ENCODE measurements at regions not wholly inside any gene's neighbourhood (a gene's known extent, or its start where the extent isn't known, plus 50 kb on each side); places are given as distances from the start of the nearest gene placed in this dataset.
A peak's percentile ranks its signal among the peaks of the same experiment; 100 is the strongest.

- Histone ChIP-seq H3K36me3 (ENCODE audit: control insufficient read depth, insufficient read depth, low read length) (no peaks in the 10 kb centered on the region), H3K9ac (ENCODE audit: insufficient read depth, low read length) (no peak overlapping the region), H3K9me3 (ENCODE audit: control insufficient read depth, insufficient read depth, low read depth, low read length) (no peaks in the 10 kb centered on the region), H2AFZ (ENCODE audit: low read length) (no peak overlapping the region), H3K4me1 (ENCODE audit: control insufficient read depth, extremely low read depth, insufficient read depth, low read length) (no peaks in the 10 kb centered on the region), H3K4me2 (ENCODE audit: extremely low read depth, insufficient read depth, low read length) (no peak overlapping the region), H3K4me3 (replicated peaks in 1 of 4; ENCODE audit: control extremely low read depth in 1 of 4, insufficient read depth in 1 of 4, low read depth in 3 of 4, low read length in 4 of 4) (no peak overlapping the region), H3K27ac (ENCODE audit: insufficient read depth, low read length) (no peak overlapping the region), H4K20me1 (ENCODE audit: control insufficient read depth, extremely low read depth, insufficient read depth, low read length) (no peaks in the 10 kb centered on the region), H3K79me2 (ENCODE audit: control insufficient read depth, insufficient read depth, low read length) (no peaks in the 10 kb centered on the region), H3K27me3 (ENCODE audit: control insufficient read depth, insufficient read depth, low read length) (no peaks in the 10 kb centered on the region)
- TF ChIP-seq CTCF (conservative IDR thresholded peaks at IDR 0.05 in 1 of 2, IDR thresholded peaks at IDR 0.05 in 1 of 2; ENCODE audit: low read depth in 1 of 2, low read length in 2 of 2) = no peak
- no peak for TF ChIP-seq EZH2 (IDR thresholded peaks at IDR 0.05; ENCODE audit: low read length, missing control alignments)
- DNase-seq (ENCODE audit: low read depth in 2 of 2) = no peak
Observed at GRCh38 chr11:114790910-114791309, 112.6 kb downstream of the NXPE2 start.

GRCh38 chr11:114794048-114794684 lies 115.8 kb downstream of the NXPE2 start:
- TF ChIP-seq EZH2 (IDR thresholded peaks at IDR 0.05; ENCODE audit: low read length, missing control alignments) (no peak), CTCF (conservative IDR thresholded peaks at IDR 0.05 in 1 of 2, IDR thresholded peaks at IDR 0.05 in 1 of 2; ENCODE audit: low read depth in 1 of 2, low read length in 2 of 2) (no peak)

GRCh38 chr11:114796954-114797721 lies 118.8 kb downstream of the NXPE2 start:
- no peak overlapping the region for H3K9ac ChIP-seq (ENCODE audit: insufficient read depth, low read length)
- no peaks in the 10 kb centered on the region for H3K27me3 ChIP-seq (ENCODE audit: control insufficient read depth, insufficient read depth, low read length)
- no peaks in the 10 kb centered on the region for H3K4me1 ChIP-seq (ENCODE audit: control insufficient read depth, extremely low read depth, insufficient read depth, low read length)
- H4K20me1 ChIP-seq (ENCODE audit: control insufficient read depth, extremely low read depth, insufficient read depth, low read length) = no peaks in the 10 kb centered on the region
- H3K36me3 ChIP-seq (ENCODE audit: control insufficient read depth, insufficient read depth, low read length) = no peaks in the 10 kb centered on the region
- no peak overlapping the region for H3K4me2 ChIP-seq (ENCODE audit: extremely low read depth, insufficient read depth, low read length)
- DNase-seq (ENCODE audit: low read depth in 2 of 2) = peak in 1 of 2 donors; percentile 56
- TF ChIP-seq EZH2 (IDR thresholded peaks at IDR 0.05; ENCODE audit: low read length, missing control alignments) = no peak
- TF ChIP-seq CTCF (conservative IDR thresholded peaks at IDR 0.05 in 1 of 2, IDR thresholded peaks at IDR 0.05 in 1 of 2; ENCODE audit: low read depth in 1 of 2, low read length in 2 of 2) = no peak
- no peaks in the 10 kb centered on the region for H3K79me2 ChIP-seq (ENCODE audit: control insufficient read depth, insufficient read depth, low read length)
- no peak overlapping the region for H2AFZ ChIP-seq (ENCODE audit: low read length)
- H3K4me3 ChIP-seq (replicated peaks in 1 of 4; ENCODE audit: control extremely low read depth in 1 of 4, insufficient read depth in 1 of 4, low read depth in 3 of 4, low read length in 4 of 4) = no peak overlapping the region
- H3K9me3 ChIP-seq (ENCODE audit: control insufficient read depth, insufficient read depth, low read depth, low read length) = no peaks in the 10 kb centered on the region
- H3K27ac ChIP-seq (ENCODE audit: insufficient read depth, low read length) = no peak overlapping the region

More at GRCh38 chr11:114794048-114794684, 115.8 kb downstream of the NXPE2 start:
- Histone ChIP-seq H3K79me2 (ENCODE audit: control insufficient read depth, insufficient read depth, low read length) (no peaks in the 10 kb centered on the region), H3K9me3 (ENCODE audit: control insufficient read depth, insufficient read depth, low read depth, low read length) (no peaks in the 10 kb centered on the region), H2AFZ (ENCODE audit: low read length) (no peak overlapping the region), H3K4me1 (ENCODE audit: control insufficient read depth, extremely low read depth, insufficient read depth, low read length) (no peaks in the 10 kb centered on the region), H3K4me2 (ENCODE audit: extremely low read depth, insufficient read depth, low read length) (no peak overlapping the region), H3K4me3 (replicated peaks in 1 of 4; ENCODE audit: control extremely low read depth in 1 of 4, insufficient read depth in 1 of 4, low read depth in 3 of 4, low read length in 4 of 4) (no peak overlapping the region), H3K27me3 (ENCODE audit: control insufficient read depth, insufficient read depth, low read length) (no peaks in the 10 kb centered on the region), H3K36me3 (ENCODE audit: control insufficient read depth, insufficient read depth, low read length) (no peaks in the 10 kb centered on the region), H3K9ac (ENCODE audit: insufficient read depth, low read length) (no peak overlapping the region), H3K27ac (ENCODE audit: insufficient read depth, low read length) (no peak overlapping the region), H4K20me1 (ENCODE audit: control insufficient read depth, extremely low read depth, insufficient read depth, low read length) (no peaks in the 10 kb centered on the region)
- DNase-seq (ENCODE audit: low read depth in 2 of 2) = no peak
